ENCODE measurements at regions not wholly inside any gene's neighbourhood (a gene's known extent, or its start where the extent isn't known, plus 50 kb on each side); places are given as distances from the start of the nearest gene placed in this dataset.
A peak's percentile ranks its signal among the peaks of the same experiment; 100 is the strongest.

GRCh38 chr12:60967128-60967527, 1293.1 kb upstream of the USP15 start:
- CTCF ChIA-PET, result no interaction called here
- Mint-ChIP-seq H3K4me3 (no peak overlapping the region), H3K27ac (no peak overlapping the region), H3K4me1 (0 out of 2 replicates have a peak, but pooled peaks cover 3% of the 10 kb centered on the region), H3K9me3 (peaks cover 8% of the 10 kb centered on the region; the same call in 1 of the 2 replicates), H3K27me3 (ENCODE audit: low read depth) (no peaks in the 10 kb centered on the region), H3K36me3 (no peaks in the 10 kb centered on the region)
- no peak for DNase-seq (ENCODE audit: low spot score)
- TF ChIP-seq KAT7 (CRISPR knock-in tag; IDR thresholded peaks at IDR 0.05; ENCODE audit: borderline replicate concordance) (no peak), FOXJ3 (CRISPR knock-in tag; IDR thresholded peaks at IDR 0.05; ENCODE audit: borderline replicate concordance) (no peak), ATF6 (CRISPR knock-in tag; IDR thresholded peaks at IDR 0.05) (no peak), NFYB (CRISPR knock-in tag; conservative IDR thresholded peaks at IDR 0.05; ENCODE audit: low read depth) (no peak), SP1 (CRISPR knock-in tag; conservative IDR thresholded peaks at IDR 0.05) (no peak)
- TF ChIP-seq, protein P1, sequence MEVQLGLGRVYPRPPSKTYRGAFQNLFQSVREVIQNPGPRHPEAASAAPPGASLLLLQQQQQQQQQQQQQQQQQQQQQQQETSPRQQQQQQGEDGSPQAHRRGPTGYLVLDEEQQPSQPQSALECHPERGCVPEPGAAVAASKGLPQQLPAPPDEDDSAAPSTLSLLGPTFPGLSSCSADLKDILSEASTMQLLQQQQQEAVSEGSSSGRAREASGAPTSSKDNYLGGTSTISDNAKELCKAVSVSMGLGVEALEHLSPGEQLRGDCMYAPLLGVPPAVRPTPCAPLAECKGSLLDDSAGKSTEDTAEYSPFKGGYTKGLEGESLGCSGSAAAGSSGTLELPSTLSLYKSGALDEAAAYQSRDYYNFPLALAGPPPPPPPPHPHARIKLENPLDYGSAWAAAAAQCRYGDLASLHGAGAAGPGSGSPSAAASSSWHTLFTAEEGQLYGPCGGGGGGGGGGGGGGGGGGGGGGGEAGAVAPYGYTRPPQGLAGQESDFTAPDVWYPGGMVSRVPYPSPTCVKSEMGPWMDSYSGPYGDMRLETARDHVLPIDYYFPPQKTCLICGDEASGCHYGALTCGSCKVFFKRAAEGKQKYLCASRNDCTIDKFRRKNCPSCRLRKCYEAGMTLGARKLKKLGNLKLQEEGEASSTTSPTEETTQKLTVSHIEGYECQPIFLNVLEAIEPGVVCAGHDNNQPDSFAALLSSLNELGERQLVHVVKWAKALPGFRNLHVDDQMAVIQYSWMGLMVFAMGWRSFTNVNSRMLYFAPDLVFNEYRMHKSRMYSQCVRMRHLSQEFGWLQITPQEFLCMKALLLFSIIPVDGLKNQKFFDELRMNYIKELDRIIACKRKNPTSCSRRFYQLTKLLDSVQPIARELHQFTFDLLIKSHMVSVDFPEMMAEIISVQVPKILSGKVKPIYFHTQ (CRISPR knock-in tag; IDR thresholded peaks at IDR 0.05), result no peak
- no peak for ATAC-seq
- POLR2A ChIA-PET, result no interaction called here

GRCh38 chr12:60977966-60978365, 1282.2 kb upstream of the USP15 start:
- ATAC-seq, result peak; percentile 71
- no peak overlapping the region for H3K27ac Mint-ChIP-seq

GRCh38 chr12:60980558-60980957, 1279.6 kb upstream of the USP15 start:
- no peaks in the 10 kb centered on the region for H3K27me3 Mint-ChIP-seq (ENCODE audit: low read depth)
- DNase-seq (ENCODE audit: low spot score) (no peak), ATAC-seq (peak; percentile 47)
- peaks cover 28% of the 10 kb centered on the region for H3K36me3 Mint-ChIP-seq
- H3K9me3 Mint-ChIP-seq, result peaks cover 33% of the 10 kb centered on the region
- POLR2A ChIA-PET, result no interaction called here
- H3K27ac Mint-ChIP-seq, result peak overlapping the region; percentile 79
- TF ChIP-seq MYBL2 (CRISPR knock-in tag; IDR thresholded peaks at IDR 0.05) (no peak), ELF4 (CRISPR knock-in tag; IDR thresholded peaks at IDR 0.05; ENCODE audit: low read depth) (no peak), ZSCAN18 (CRISPR knock-in tag; IDR thresholded peaks at IDR 0.05) (no peak), SP1 (CRISPR knock-in tag; conservative IDR thresholded peaks at IDR 0.05) (no peak), ZNF232 (CRISPR knock-in tag; IDR thresholded peaks at IDR 0.05) (no peak), CBFB (CRISPR knock-in tag; IDR thresholded peaks at IDR 0.05; ENCODE audit: low read depth) (no peak)
- TF ChIP-seq, protein P2, sequence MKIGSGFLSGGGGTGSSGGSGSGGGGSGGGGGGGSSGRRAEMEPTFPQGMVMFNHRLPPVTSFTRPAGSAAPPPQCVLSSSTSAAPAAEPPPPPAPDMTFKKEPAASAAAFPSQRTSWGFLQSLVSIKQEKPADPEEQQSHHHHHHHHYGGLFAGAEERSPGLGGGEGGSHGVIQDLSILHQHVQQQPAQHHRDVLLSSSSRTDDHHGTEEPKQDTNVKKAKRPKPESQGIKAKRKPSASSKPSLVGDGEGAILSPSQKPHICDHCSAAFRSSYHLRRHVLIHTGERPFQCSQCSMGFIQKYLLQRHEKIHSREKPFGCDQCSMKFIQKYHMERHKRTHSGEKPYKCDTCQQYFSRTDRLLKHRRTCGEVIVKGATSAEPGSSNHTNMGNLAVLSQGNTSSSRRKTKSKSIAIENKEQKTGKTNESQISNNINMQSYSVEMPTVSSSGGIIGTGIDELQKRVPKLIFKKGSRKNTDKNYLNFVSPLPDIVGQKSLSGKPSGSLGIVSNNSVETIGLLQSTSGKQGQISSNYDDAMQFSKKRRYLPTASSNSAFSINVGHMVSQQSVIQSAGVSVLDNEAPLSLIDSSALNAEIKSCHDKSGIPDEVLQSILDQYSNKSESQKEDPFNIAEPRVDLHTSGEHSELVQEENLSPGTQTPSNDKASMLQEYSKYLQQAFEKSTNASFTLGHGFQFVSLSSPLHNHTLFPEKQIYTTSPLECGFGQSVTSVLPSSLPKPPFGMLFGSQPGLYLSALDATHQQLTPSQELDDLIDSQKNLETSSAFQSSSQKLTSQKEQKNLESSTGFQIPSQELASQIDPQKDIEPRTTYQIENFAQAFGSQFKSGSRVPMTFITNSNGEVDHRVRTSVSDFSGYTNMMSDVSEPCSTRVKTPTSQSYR (CRISPR knock-in tag; IDR thresholded peaks at IDR 0.05), result no peak
- CTCF ChIA-PET, result no interaction called here
- no peak overlapping the region for H3K4me3 Mint-ChIP-seq
- peaks cover 49% of the 10 kb centered on the region for H3K4me1 Mint-ChIP-seq

More at GRCh38 chr12:60977966-60978365, 1282.2 kb upstream of the USP15 start:
- ChIA-PET POLR2A (no interaction called here), CTCF (interaction anchor here (0.8 to 2.1 kb wide), 4 partner anchors 13 to 293 kb away, joined by 3 to 5 read pairs (median 4); no protein-coding TSS in a partner anchor)
- peaks cover 41% of the 10 kb centered on the region for H3K4me1 Mint-ChIP-seq
- DNase-seq (ENCODE audit: low spot score), result peak; percentile 13
- H3K9me3 Mint-ChIP-seq, result peaks cover 20% of the 10 kb centered on the region
- TF ChIP-seq, protein P3, sequence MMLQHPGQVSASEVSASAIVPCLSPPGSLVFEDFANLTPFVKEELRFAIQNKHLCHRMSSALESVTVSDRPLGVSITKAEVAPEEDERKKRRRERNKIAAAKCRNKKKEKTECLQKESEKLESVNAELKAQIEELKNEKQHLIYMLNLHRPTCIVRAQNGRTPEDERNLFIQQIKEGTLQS (CRISPR knock-in tag; conservative IDR thresholded peaks at IDR 0.05), result no peak
- TF ChIP-seq CTCF (IDR thresholded peaks at IDR 0.05), result 0 out of 2 replicates have a peak, but pooled peaks have one; percentile 16
- H3K36me3 Mint-ChIP-seq, result peaks cover 9% of the 10 kb centered on the region
- H3K27me3 Mint-ChIP-seq (ENCODE audit: low read depth), result no peaks in the 10 kb centered on the region
- no peak overlapping the region for H3K4me3 Mint-ChIP-seq
